IMR-90 (cell line): ENCODE measurements at regions not wholly inside any gene's neighbourhood (a gene's known extent, or its start where the extent isn't known, plus 50 kb on each side); places are given as distances from the start of the nearest gene placed in this dataset.

Source experiments
- ATAC-seq: fragments of 200-7000 bp; cut with Tn5 transposase; 2 replicates; pipeline ENCODE4 v1.9.1; 2020; ENCODE audit warnings: low read depth, mild to moderate bottlenecking, moderate library complexity
- BruUV-seq: library from RNA; stranded (reverse); fragments of 400-500 nt; replicated peaks from 2 replicates; lab custom pipeline; 2021; lab: Mats Ljungman, UMichigan
- CTCF ChIA-PET: fragments of 300-600 bp; formaldehyde crosslinking; extraction: SDS; loops from one replicate; lab custom pipeline; 2021; ENCODE audit warnings: antibody characterized with exemption; lab: Yijun Ruan, JAX
- POLR2A ChIA-PET: fragments of 300-600 bp; sonication (Branson Sonifier 250); formaldehyde crosslinking; loops from one replicate; lab custom pipeline; 2022; ENCODE audit warnings: antibody characterized with exemption; ENCODE audit not compliant: unreplicated experiment; lab: Charles Lee
- DNase-seq: peaks from one replicate; pipeline ENCODE4 v3.0.0; 2013
- H2AFZ ChIP-seq: replicated peaks from 2 replicates; pipeline ENCODE3; 2013; ENCODE audit warnings: low read length, mild to moderate bottlenecking; ENCODE audit not compliant: poor library complexity
- H2AK5ac ChIP-seq: 2 replicates; pipeline ENCODE4 v1.6.1; 2013; ENCODE audit warnings: low read depth, low read length, inconsistent platforms
- H2AK9ac ChIP-seq: replicated peaks from 2 replicates; pipeline ENCODE3; 2013; ENCODE audit warnings: mild to moderate bottlenecking, low read depth, low read length, moderate library complexity; ENCODE audit not compliant: poor library complexity
- H2BK120ac ChIP-seq: 2 replicates; pipeline ENCODE4 v1.6.1; 2013; ENCODE audit warnings: low read depth, low read length, inconsistent platforms
- H2BK15ac ChIP-seq: 3 replicates; pipeline ENCODE4 v1.6.1; 2013; ENCODE audit warnings: low read depth, low read length, inconsistent platforms
- H2BK20ac ChIP-seq: 2 replicates; pipeline ENCODE4 v1.6.1; 2013; ENCODE audit warnings: low read depth, mild to moderate bottlenecking, inconsistent platforms, low read length, moderate library complexity
- H2BK5ac ChIP-seq: 2 replicates; pipeline ENCODE4 v1.6.1; 2013; ENCODE audit warnings: mild to moderate bottlenecking, low read depth, low read length, inconsistent platforms; ENCODE audit not compliant: poor library complexity, severe bottlenecking
- H3K14ac ChIP-seq: replicated peaks from 2 replicates; pipeline ENCODE4 v1.6.1; 2013; ENCODE audit warnings: low read depth, low read length, inconsistent platforms
- H3K18ac ChIP-seq: 2 replicates; pipeline ENCODE4 v1.6.1; 2013; ENCODE audit warnings: low read depth, low read length, control low read depth
- H3K23ac ChIP-seq: 2 replicates; pipeline ENCODE4 v1.6.1; 2013; ENCODE audit warnings: low read depth, low read length, inconsistent platforms
- H3K27ac ChIP-seq: 2 replicates; pipeline ENCODE4 v1.5.1; 2013; ENCODE audit warnings: mild to moderate bottlenecking, control low read depth, low read length; ENCODE audit not compliant: insufficient read depth
- H3K27me3 ChIP-seq: 2 replicates; pipeline ENCODE4 v1.6.1; 2013; ENCODE audit warnings: low read length; ENCODE audit not compliant: control insufficient read depth, insufficient read depth
- H3K36me3 ChIP-seq: 2 replicates; pipeline ENCODE4 v1.6.1; 2013; ENCODE audit warnings: low read length, mixed read lengths; ENCODE audit not compliant: control insufficient read depth, insufficient read depth
- H3K4ac ChIP-seq: 2 replicates; pipeline ENCODE4 v1.6.1; 2013; ENCODE audit warnings: low read depth, low read length, inconsistent platforms
- H3K4me1 ChIP-seq: 2 replicates; pipeline ENCODE4 v1.6.1; 2013; ENCODE audit warnings: low read length, mixed read lengths; ENCODE audit not compliant: control insufficient read depth, insufficient read depth
- H3K4me2 ChIP-seq: 2 replicates; pipeline ENCODE4 v1.6.1; 2013; ENCODE audit warnings: low read depth, mild to moderate bottlenecking, control low read depth, low read length, moderate library complexity
- H3K4me3 ChIP-seq: 2 replicates; pipeline ENCODE4 v1.5.1; 2013; ENCODE audit warnings: low read depth, mild to moderate bottlenecking, control low read depth, low read length, moderate library complexity; ENCODE audit not compliant: insufficient read depth
- H3K56ac ChIP-seq: 2 replicates; pipeline ENCODE4 v1.6.1; 2013; ENCODE audit warnings: low read length, inconsistent platforms; ENCODE audit not compliant: insufficient read depth; ENCODE audit errors: extremely low read depth
- H3K79me1 ChIP-seq, 2 experiments: 2 replicates each; pipeline ENCODE4 v1.6.1; 2013; ENCODE audit warnings: low read length in 2 of 2, inconsistent platforms in 1 of 2, low read depth in 1 of 2
- H3K9ac ChIP-seq: 2 replicates; pipeline ENCODE4 v1.6.1; 2013; ENCODE audit warnings: low read depth, low read length, control low read depth
- H3K9me1 ChIP-seq: 2 replicates; pipeline ENCODE4 v1.6.1; 2013; ENCODE audit warnings: low read length, inconsistent platforms; ENCODE audit not compliant: insufficient read depth
- H3K9me3 ChIP-seq: 2 replicates; pipeline ENCODE4 v1.6.1; 2013; ENCODE audit warnings: low read length; ENCODE audit not compliant: control insufficient read depth, insufficient read depth
- H4K20me1 ChIP-seq: 2 replicates; pipeline ENCODE4 v1.6.1; 2013; ENCODE audit warnings: low read length, inconsistent platforms; ENCODE audit not compliant: insufficient read depth
- H4K5ac ChIP-seq: 2 replicates; pipeline ENCODE4 v1.6.1; 2013; ENCODE audit warnings: mild to moderate bottlenecking, low read depth, low read length, control low read depth
- H4K8ac ChIP-seq, 2 experiments: 2 replicates each; pipeline ENCODE4 v1.6.1; 2013; ENCODE audit warnings: low read depth in 2 of 2, low read length in 2 of 2, control low read depth in 1 of 2, inconsistent platforms in 1 of 2
- H4K91ac ChIP-seq: 2 replicates; pipeline ENCODE4 v1.6.1; 2013; ENCODE audit warnings: low read depth, low read length, inconsistent platforms; ENCODE audit not compliant: insufficient read depth
- BHLHE40 ChIP-seq: fragments of 150-350 bp; IDR thresholded peaks from 2 replicates; pipeline ENCODE4 v1.6.1; 2016; ENCODE audit warnings: mild to moderate bottlenecking, low read depth, low read length
- CEBPB ChIP-seq: IDR thresholded peaks from 2 replicates; pipeline ENCODE4 v1.6.1; 2012; ENCODE audit warnings: low read depth, low read length, improper control_type of control experiment
- CHD1 ChIP-seq: IDR thresholded peaks from 2 replicates; pipeline ENCODE4 v1.6.1; 2012; ENCODE audit warnings: low read depth, low read length, improper control_type of control experiment
- FOS ChIP-seq: fragments of 150-350 bp; IDR thresholded peaks from 2 replicates; pipeline ENCODE4 v1.6.1; 2016; ENCODE audit warnings: low read depth, low read length
- MAFK ChIP-seq: IDR thresholded peaks from 2 replicates; pipeline ENCODE4 v1.6.1; 2012; ENCODE audit warnings: low read depth, low read length, improper control_type of control experiment
- MAZ ChIP-seq: IDR thresholded peaks from 2 replicates; pipeline ENCODE4 v1.6.1; 2012; ENCODE audit warnings: low read depth, mild to moderate bottlenecking, low read length, improper control_type of control experiment, moderate library complexity, borderline replicate concordance
- MXI1 ChIP-seq: IDR thresholded peaks from 2 replicates; pipeline ENCODE4 v1.6.1; 2012; ENCODE audit warnings: low read depth, mild to moderate bottlenecking, low read length, moderate library complexity, borderline replicate concordance
- NFE2L2 ChIP-seq: fragments of 150-350 bp; IDR thresholded peaks from 2 replicates; pipeline ENCODE4 v1.6.1; 2016; ENCODE audit warnings: low read depth, mild to moderate bottlenecking, low read length
- POLR2A ChIP-seq: IDR thresholded peaks from 2 replicates; pipeline ENCODE4 v1.6.1; 2012; ENCODE audit warnings: mild to moderate bottlenecking, low read depth, low read length
- RAD21 ChIP-seq: IDR thresholded peaks from 2 replicates; pipeline ENCODE4 v1.6.1; 2012; ENCODE audit warnings: low read length, improper control_type of control experiment
- RCOR1 ChIP-seq: IDR thresholded peaks from 2 replicates; pipeline ENCODE4 v1.6.1; 2012; ENCODE audit warnings: mild to moderate bottlenecking, low read length, improper control_type of control experiment; ENCODE audit not compliant: insufficient replicate concordance
- RFX5 ChIP-seq: IDR thresholded peaks from 2 replicates; pipeline ENCODE4 v1.8.0; 2012; ENCODE audit warnings: low read depth, mild to moderate bottlenecking, low read length, moderate library complexity
- SMC3 ChIP-seq: fragments of 150-350 bp; IDR thresholded peaks from 2 replicates; pipeline ENCODE4 v1.6.1; 2016; ENCODE audit warnings: low read depth, mild to moderate bottlenecking, antibody characterized with exemption, low read length, moderate library complexity
- WGBS, 2 experiments: methylation state at CpG; one replicate each; pipeline versions ENCODE4 v1.1.5 to v1.1.7; 2013; ENCODE audit warnings: missing lambda C conversion rate in 2 of 2; ENCODE audit not compliant: insufficient read length in 1 of 2; ENCODE audit errors: extremely low coverage in 2 of 2; 5-methylcytosine and 5-hydroxymethylcytosine counted together
- dilution Hi-C: fragments of 300-500 bp; cut with HindIII; formaldehyde crosslinking; loops from one replicate; pipeline ENCODE4 v1.14.3; 2018; ENCODE audit warnings: low sequenced_read_pairs; ENCODE audit not compliant: unreplicated experiment
- in situ Hi-C: fragments of 300-500 bp; cut with MboI; formaldehyde crosslinking; loops from 3 replicates; pipeline ENCODE4 v1.14.3; 2019; ENCODE audit warnings: low sequenced_read_pairs, inconsistent platforms, mixed read lengths
- intact Hi-C: fragments of 100-400 bp; cut with micrococcal nuclease; formaldehyde crosslinking; loops from 2 replicates; pipeline ENCODE4 v1.10.0; 2022
- TF ChIP-seq, protein P1 (sequence below): fragments of 150-350 bp; IDR thresholded peaks from 2 replicates; pipeline ENCODE4 v1.6.1; 2016; ENCODE audit warnings: low read depth, mild to moderate bottlenecking, low read length, moderate library complexity, borderline replicate concordance
- TF ChIP-seq, protein P2 (sequence below): fragments of 150-350 bp; IDR thresholded peaks from 2 replicates; pipeline ENCODE4 v1.6.1; 2017; ENCODE audit warnings: mild to moderate bottlenecking, antibody characterized with exemption, low read length, low read depth
- TF ChIP-seq, protein P3 (sequence below): conservative IDR thresholded peaks from 2 replicates; pipeline ENCODE4 v1.5.1; 2012; ENCODE audit warnings: mild to moderate bottlenecking, low read depth, low read length, improper control_type of control experiment

DNA sequence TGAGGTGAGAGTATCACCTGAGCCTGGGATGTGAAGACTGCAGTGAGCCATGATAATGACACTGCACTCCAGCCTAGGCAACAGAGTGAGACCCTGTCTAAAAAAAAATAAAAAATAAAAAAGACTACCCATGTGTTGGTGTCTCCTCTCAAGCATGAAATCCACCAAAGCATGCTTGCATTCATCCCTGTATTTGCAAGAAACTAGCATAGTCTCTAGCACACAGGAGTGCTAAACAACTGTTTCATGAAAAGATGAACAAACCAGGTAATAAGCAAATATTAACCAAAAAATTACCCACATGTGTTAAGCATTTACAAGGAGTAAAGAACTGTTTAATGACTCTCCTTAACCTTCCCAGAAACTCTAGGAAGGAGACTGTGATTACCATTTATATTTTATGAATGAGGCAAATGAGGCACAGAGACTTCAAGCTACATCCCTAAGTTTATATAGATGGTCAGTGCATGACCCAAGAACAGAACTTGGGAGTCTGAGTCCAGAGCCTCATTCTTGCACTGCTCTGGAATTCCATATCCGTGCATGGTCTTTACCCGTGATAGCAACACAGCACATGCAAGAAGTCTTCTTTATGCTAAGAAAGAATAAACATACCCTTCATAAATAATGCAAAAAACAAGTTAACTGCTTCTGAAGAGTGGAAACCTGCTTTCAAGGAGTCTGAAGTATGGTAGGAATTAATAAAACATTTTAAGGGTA is 186.1 kb upstream of the STS start:
- BruUV-seq = no TSS peak
- Histone ChIP-seq H3K27ac (no peak overlapping the region), H4K20me1 (no peaks in the 10 kb centered on the region), H4K5ac (no peak overlapping the region), H3K4me3 (no peak overlapping the region), H3K14ac (no peak overlapping the region), H2BK15ac (no peak overlapping the region), H3K56ac (no peak overlapping the region), H3K79me1 (no peaks in the 10 kb centered on the region), H4K91ac (no peak overlapping the region), H3K9me1 (no peaks in the 10 kb centered on the region), H3K4me2 (no peak overlapping the region), H4K8ac (no peak overlapping the region), H3K36me3 (no peaks in the 10 kb centered on the region), H3K27me3 (no peaks in the 10 kb centered on the region), H3K18ac (no peak overlapping the region), H2BK20ac (no peak overlapping the region), H3K4me1 (no peaks in the 10 kb centered on the region), H2AK9ac (no peak overlapping the region), H3K9me3 (no peaks in the 10 kb centered on the region; the same call in 1 of the 2 replicates), H3K4ac (no peak overlapping the region), H3K9ac (no peak overlapping the region), H2BK5ac (no peak overlapping the region), H2AFZ (no peak overlapping the region), H2AK5ac (no peak overlapping the region), H2BK120ac (no peak overlapping the region), H3K23ac (no peak overlapping the region)
- intact Hi-C loops = loop anchor here (5.0 kb wide), 1 partner anchor 49 kb away; no protein-coding TSS in a partner anchor
- CTCF ChIA-PET = no interaction called here
- TF ChIP-seq SMC3 (no peak), RCOR1 (no peak), FOS (no peak), POLR2A (no peak), MAFK (no peak), RFX5 (no peak), BHLHE40 (no peak), CEBPB (no peak), MXI1 (no peak), NFE2L2 (no peak), MAZ (no peak), RAD21 (no peak), CHD1 (no peak)
- TF ChIP-seq, protein P1, sequence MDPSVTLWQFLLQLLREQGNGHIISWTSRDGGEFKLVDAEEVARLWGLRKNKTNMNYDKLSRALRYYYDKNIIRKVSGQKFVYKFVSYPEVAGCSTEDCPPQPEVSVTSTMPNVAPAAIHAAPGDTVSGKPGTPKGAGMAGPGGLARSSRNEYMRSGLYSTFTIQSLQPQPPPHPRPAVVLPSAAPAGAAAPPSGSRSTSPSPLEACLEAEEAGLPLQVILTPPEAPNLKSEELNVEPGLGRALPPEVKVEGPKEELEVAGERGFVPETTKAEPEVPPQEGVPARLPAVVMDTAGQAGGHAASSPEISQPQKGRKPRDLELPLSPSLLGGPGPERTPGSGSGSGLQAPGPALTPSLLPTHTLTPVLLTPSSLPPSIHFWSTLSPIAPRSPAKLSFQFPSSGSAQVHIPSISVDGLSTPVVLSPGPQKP = no peak
- TF ChIP-seq, protein P2, sequence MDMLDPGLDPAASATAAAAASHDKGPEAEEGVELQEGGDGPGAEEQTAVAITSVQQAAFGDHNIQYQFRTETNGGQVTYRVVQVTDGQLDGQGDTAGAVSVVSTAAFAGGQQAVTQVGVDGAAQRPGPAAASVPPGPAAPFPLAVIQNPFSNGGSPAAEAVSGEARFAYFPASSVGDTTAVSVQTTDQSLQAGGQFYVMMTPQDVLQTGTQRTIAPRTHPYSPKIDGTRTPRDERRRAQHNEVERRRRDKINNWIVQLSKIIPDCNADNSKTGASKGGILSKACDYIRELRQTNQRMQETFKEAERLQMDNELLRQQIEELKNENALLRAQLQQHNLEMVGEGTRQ = no peak
- TF ChIP-seq, protein P3, sequence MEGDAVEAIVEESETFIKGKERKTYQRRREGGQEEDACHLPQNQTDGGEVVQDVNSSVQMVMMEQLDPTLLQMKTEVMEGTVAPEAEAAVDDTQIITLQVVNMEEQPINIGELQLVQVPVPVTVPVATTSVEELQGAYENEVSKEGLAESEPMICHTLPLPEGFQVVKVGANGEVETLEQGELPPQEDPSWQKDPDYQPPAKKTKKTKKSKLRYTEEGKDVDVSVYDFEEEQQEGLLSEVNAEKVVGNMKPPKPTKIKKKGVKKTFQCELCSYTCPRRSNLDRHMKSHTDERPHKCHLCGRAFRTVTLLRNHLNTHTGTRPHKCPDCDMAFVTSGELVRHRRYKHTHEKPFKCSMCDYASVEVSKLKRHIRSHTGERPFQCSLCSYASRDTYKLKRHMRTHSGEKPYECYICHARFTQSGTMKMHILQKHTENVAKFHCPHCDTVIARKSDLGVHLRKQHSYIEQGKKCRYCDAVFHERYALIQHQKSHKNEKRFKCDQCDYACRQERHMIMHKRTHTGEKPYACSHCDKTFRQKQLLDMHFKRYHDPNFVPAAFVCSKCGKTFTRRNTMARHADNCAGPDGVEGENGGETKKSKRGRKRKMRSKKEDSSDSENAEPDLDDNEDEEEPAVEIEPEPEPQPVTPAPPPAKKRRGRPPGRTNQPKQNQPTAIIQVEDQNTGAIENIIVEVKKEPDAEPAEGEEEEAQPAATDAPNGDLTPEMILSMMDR = no peak
- ATAC-seq (no peak), DNase-seq (no peak)
- in situ Hi-C loops = no loop called here
- dilution Hi-C loops = no loop called here
- WGBS, 2 experiments = no CpG with 5 or more reads among the region's 2 CpGs
- POLR2A ChIA-PET = no interaction called here
